ENCODE measurements at regions not wholly inside any gene's neighbourhood (a gene's known extent, or its start where the extent isn't known, plus 50 kb on each side); places are given as distances from the start of the nearest gene placed in this dataset.

DNA sequence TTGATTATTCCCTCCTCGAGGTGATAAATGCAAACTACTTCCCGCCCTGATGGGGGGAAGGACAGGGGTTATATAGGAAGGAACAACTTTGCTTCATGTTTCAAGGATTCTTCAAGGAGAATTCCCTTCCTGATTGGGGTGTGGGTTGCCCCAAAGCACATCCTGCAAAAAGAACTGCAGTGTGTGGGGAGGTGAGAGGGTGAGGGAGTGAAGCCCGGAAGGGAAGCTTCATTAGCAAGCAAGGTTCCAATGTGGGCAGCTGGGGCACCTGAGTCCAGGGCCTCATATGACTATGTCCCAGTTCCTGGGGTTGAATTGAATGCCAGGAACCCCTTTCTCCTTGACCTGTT, 326.0 kb downstream of the MN1 start:
- TF ChIP-seq, protein P1, sequence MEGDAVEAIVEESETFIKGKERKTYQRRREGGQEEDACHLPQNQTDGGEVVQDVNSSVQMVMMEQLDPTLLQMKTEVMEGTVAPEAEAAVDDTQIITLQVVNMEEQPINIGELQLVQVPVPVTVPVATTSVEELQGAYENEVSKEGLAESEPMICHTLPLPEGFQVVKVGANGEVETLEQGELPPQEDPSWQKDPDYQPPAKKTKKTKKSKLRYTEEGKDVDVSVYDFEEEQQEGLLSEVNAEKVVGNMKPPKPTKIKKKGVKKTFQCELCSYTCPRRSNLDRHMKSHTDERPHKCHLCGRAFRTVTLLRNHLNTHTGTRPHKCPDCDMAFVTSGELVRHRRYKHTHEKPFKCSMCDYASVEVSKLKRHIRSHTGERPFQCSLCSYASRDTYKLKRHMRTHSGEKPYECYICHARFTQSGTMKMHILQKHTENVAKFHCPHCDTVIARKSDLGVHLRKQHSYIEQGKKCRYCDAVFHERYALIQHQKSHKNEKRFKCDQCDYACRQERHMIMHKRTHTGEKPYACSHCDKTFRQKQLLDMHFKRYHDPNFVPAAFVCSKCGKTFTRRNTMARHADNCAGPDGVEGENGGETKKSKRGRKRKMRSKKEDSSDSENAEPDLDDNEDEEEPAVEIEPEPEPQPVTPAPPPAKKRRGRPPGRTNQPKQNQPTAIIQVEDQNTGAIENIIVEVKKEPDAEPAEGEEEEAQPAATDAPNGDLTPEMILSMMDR (IDR thresholded peaks at IDR 0.05; ENCODE audit: insufficient read depth, low read depth, low read length): no peak
- no peak for TF ChIP-seq EZH2 (IDR thresholded peaks at IDR 0.05; ENCODE audit: insufficient read depth, low read length)

Measured in astrocyte (in vitro differentiated cells and primary cell).